ENCODE measurements at regions not wholly inside any gene's neighbourhood (a gene's known extent, or its start where the extent isn't known, plus 50 kb on each side); places are given as distances from the start of the nearest gene placed in this dataset.

DNA sequence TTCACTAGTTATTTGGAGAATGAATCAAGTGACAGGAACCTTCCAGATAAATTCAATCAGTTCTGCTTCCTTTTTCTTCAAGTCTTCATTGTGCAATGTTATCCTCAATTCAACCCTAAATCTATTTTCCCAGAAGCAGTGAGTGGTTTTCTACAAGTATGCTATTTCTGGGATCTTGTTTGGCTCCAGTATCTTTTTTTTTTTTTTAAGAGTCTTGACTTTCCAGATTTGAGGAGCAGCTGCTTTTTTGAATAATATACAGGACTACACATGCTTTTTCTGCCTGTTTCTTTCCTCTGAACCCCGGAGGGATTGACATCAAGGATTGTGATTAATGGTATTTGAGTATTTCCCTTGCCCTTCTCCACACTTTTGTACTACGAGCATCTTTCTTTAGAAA is 339.2 kb upstream of the JAG1 start:
- H3K4me3 ChIP-seq = no peak overlapping the region
- no peaks in the 10 kb centered on the region for H3K36me3 ChIP-seq
- H3K9me3 ChIP-seq = no peaks in the 10 kb centered on the region
- WGBS, 2 donors (ENCODE audit: low coverage in 1 of 2) = 8 to 44% methylated on average over 2 of the region's 2 CpGs
- peak overlapping the region in 1 of 4 donors; percentile 44 for H3K27ac ChIP-seq
- peaks cover 0 to 14% (median 0%) of the 10 kb centered on the region in 3 donors for H3K4me1 ChIP-seq
- ATAC-seq = peak; percentile 71
- TF ChIP-seq, protein P1, sequence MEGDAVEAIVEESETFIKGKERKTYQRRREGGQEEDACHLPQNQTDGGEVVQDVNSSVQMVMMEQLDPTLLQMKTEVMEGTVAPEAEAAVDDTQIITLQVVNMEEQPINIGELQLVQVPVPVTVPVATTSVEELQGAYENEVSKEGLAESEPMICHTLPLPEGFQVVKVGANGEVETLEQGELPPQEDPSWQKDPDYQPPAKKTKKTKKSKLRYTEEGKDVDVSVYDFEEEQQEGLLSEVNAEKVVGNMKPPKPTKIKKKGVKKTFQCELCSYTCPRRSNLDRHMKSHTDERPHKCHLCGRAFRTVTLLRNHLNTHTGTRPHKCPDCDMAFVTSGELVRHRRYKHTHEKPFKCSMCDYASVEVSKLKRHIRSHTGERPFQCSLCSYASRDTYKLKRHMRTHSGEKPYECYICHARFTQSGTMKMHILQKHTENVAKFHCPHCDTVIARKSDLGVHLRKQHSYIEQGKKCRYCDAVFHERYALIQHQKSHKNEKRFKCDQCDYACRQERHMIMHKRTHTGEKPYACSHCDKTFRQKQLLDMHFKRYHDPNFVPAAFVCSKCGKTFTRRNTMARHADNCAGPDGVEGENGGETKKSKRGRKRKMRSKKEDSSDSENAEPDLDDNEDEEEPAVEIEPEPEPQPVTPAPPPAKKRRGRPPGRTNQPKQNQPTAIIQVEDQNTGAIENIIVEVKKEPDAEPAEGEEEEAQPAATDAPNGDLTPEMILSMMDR (IDR thresholded peaks at IDR 0.05) = no peak
- peak; percentile 77 for TF ChIP-seq POLR2AphosphoS5 (IDR thresholded peaks at IDR 0.05)
- H3K27me3 ChIP-seq = no peaks in the 10 kb centered on the region

DNA sequence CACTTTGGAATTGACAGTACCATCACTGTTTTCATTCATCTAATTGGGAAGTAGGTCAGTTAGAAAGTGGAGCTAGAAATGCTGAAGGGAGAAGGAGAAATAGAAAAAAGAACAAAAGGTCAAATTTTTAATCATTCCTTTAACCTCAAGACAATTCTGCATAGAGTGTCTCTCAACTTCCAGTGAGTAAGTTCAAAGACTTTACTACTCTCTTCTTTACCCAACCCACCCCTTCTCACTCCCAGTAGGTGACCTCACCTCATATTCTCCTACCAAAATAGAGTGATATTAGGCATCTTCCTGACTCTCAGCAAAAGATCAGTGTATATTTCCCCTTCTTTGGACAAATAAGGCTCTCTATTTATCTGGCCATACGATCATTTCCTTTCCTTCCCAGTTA is 340.0 kb upstream of the JAG1 start:
- Histone ChIP-seq H3K4me1 (peaks cover 0 to 14% (median 0%) of the 10 kb centered on the region in 3 donors), H3K9me3 (no peaks in the 10 kb centered on the region), H3K4me3 (no peak overlapping the region), H3K27me3 (no peaks in the 10 kb centered on the region), H3K27ac (peak overlapping the region in 3 of 4 donors; percentile 23 to 44 (median 37)), H3K36me3 (no peaks in the 10 kb centered on the region)
- no peak for ATAC-seq
- TF ChIP-seq EP300 (IDR thresholded peaks at IDR 0.05) (no peak), POLR2AphosphoS5 (IDR thresholded peaks at IDR 0.05) (no peak), POLR2A (IDR thresholded peaks at IDR 0.05) (no peak)
- TF ChIP-seq, protein P1 (IDR thresholded peaks at IDR 0.05) = no peak
- WGBS, 2 donors (ENCODE audit: low coverage in 1 of 2) = 36 to 38% methylated on average over 1 of the region's 1 CpG

DNA sequence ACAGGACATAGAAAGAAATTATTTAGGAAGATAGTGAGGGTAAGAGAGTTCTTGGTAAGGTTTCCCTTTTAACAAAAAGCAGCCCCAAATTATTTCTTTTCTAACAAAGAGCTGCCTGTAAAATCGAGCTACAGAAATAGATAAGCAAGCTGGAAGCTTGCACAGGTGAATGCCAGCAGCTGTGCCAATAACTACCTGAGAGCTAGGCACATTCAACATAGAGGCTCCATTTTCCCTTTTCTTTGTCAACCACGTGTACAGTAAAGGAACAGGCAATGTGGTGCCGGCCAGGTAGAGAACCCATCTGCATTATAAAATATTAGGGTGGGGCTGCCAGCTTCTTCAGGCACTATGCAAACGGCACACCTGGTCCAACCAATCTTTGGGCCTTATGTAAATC is 341.6 kb upstream of the JAG1 start:
- Histone ChIP-seq H3K4me3 (no peak overlapping the region), H3K9me3 (no peaks in the 10 kb centered on the region), H3K27ac (no peak overlapping the region), H3K4me1 (peaks cover 0 to 14% (median 0%) of the 10 kb centered on the region in 3 donors), H3K36me3 (no peaks in the 10 kb centered on the region), H3K27me3 (no peaks in the 10 kb centered on the region)
- no peak for ATAC-seq
- 77 to 96% methylated on average over 3 to 4 of the region's 4 CpGs for WGBS, 2 donors (ENCODE audit: low coverage in 1 of 2)
- TF ChIP-seq POLR2AphosphoS5 (IDR thresholded peaks at IDR 0.05) (no peak), POLR2A (IDR thresholded peaks at IDR 0.05) (no peak), EP300 (IDR thresholded peaks at IDR 0.05) (no peak)
- TF ChIP-seq, protein P1 (IDR thresholded peaks at IDR 0.05) = no peak

DNA sequence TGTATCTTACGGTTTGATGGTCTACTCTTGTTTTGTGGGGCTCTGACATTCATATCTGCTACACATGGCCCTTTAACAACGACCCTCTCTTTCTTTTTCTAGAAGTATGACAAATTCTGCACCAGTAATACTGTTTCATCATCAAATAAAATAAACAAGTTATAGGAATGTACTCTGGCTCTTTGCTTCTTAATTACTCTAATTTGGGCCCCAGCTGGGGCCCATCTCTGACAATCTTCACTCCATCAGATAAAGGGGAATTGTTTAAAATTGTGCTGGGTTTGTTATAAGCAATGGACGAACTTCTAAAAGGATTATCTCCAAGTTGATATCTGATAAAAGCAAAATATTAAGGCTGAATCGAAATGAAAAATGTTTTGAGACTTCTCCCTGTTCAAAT is 343.6 kb upstream of the JAG1 start:
- H3K4me1 ChIP-seq = peaks cover 0 to 14% (median 0%) of the 10 kb centered on the region in 3 donors
- no peak overlapping the region for H3K4me3 ChIP-seq
- TF ChIP-seq EP300 (IDR thresholded peaks at IDR 0.05) = no peak
- TF ChIP-seq, protein P1 (IDR thresholded peaks at IDR 0.05) = no peak
- no peak for TF ChIP-seq POLR2AphosphoS5 (IDR thresholded peaks at IDR 0.05)
- TF ChIP-seq POLR2A (IDR thresholded peaks at IDR 0.05) = no peak
- no peaks in the 10 kb centered on the region for H3K9me3 ChIP-seq
- no peak overlapping the region for H3K27ac ChIP-seq
- no peaks in the 10 kb centered on the region for H3K36me3 ChIP-seq
- ATAC-seq = no peak
- H3K27me3 ChIP-seq = no peaks in the 10 kb centered on the region
- 48 to 49% methylated on average over 4 of the region's 4 CpGs for WGBS, 2 donors (ENCODE audit: low coverage in 1 of 2)

DNA sequence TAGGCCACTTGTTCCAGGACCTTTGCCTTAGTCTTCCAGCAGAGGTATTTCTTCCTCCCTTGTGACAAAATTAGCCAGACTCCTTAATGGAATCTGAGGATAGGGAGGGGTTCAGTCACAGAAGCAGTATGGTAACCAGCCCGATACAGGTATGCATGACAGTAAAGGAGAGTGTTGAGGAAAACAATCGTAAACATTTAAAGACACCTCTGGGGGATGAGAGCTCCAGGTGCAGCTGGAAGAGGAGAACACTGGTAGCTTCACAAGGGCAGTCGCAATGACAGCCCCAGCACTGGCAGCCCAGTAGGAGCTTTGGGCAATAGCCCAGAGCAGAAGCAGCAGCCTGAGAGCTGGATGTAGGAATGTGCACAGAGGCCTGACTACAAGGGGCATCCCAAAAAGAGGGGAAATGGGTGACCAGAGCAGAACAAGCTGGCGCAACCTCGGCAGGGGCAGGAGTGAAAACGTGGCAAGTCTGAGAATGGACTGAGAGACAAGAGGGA is 344.9 kb upstream of the JAG1 start:
- Histone ChIP-seq H3K9me3 (peaks cover 0 to 2% (median 0%) of the 10 kb centered on the region in 3 donors), H3K4me3 (no peak overlapping the region), H3K36me3 (no peaks in the 10 kb centered on the region), H3K27ac (no peak overlapping the region), H3K4me1 (peaks cover 0 to 6% (median 0%) of the 10 kb centered on the region in 3 donors), H3K27me3 (no peaks in the 10 kb centered on the region)
- no peak for TF ChIP-seq POLR2AphosphoS5 (IDR thresholded peaks at IDR 0.05)
- TF ChIP-seq EP300 (IDR thresholded peaks at IDR 0.05) = no peak
- TF ChIP-seq, protein P1 (IDR thresholded peaks at IDR 0.05) = no peak
- no peak for TF ChIP-seq POLR2A (IDR thresholded peaks at IDR 0.05)
- 87 to 93% methylated on average over 6 of the region's 6 CpGs for WGBS, 2 donors (ENCODE audit: low coverage in 1 of 2)
- no peak for ATAC-seq
